Ascending aorta (tissue), 2 donors: ENCODE measurements at regions not wholly inside any gene's neighbourhood (a gene's known extent, or its start where the extent isn't known, plus 50 kb on each side); places are given as distances from the start of the nearest gene placed in this dataset.

Experiments used
- DNase-seq, 2 donors: peaks; one replicate each; pipeline ENCODE4 v3.0.0-alpha.2; 2019; ENCODE audit warnings: low spot score in 2 of 2
- H3K27ac ChIP-seq, 2 donors: fragments of 200-600 bp; sonication (generic); one replicate each; pipeline ENCODE4 v1.5.1; 2016 to 2017; ENCODE audit warnings: mild to moderate bottlenecking in 1 of 2
- H3K27me3 ChIP-seq: fragments of 200-600 bp; sonication (generic); one replicate; pipeline ENCODE4 v1.5.1; 2017
- H3K36me3 ChIP-seq, 2 donors: fragments of 200-600 bp; sonication (generic); one replicate each; pipeline ENCODE4 v1.5.1; 2016
- H3K4me1 ChIP-seq, 2 donors: fragments of 200-600 bp; sonication (generic); one replicate each; pipeline ENCODE4 v1.5.1; 2016 to 2017; ENCODE audit warnings: mild to moderate bottlenecking in 1 of 2
- H3K4me3 ChIP-seq, 2 donors: fragments of 200-600 bp; sonication (generic); one replicate each; pipeline ENCODE4 v1.5.1; 2016 to 2017; ENCODE audit warnings: mild to moderate bottlenecking in 1 of 2
- H3K9me3 ChIP-seq, 2 donors: fragments of 200-600 bp; sonication (generic); one replicate each; pipeline ENCODE4 v1.5.1; 2016
- CTCF ChIP-seq, 3 experiments: fragments of 200-600 bp in 2 of 3; fragments of 450-650 bp in 1 of 3; sonication (generic) in 2 of 3; IDR thresholded peaks; one replicate each; pipeline ENCODE4 v1.5.1; 2016 to 2019; ENCODE audit warnings: antibody characterized with exemption in 3 of 3, mild to moderate bottlenecking in 1 of 3, moderate library complexity in 1 of 3
- intact Hi-C: fragments of 100-400 bp; cut with DNase I; formaldehyde crosslinking; loops from one replicate; pipeline ENCODE4 v1.15.1; 2023

DNA sequence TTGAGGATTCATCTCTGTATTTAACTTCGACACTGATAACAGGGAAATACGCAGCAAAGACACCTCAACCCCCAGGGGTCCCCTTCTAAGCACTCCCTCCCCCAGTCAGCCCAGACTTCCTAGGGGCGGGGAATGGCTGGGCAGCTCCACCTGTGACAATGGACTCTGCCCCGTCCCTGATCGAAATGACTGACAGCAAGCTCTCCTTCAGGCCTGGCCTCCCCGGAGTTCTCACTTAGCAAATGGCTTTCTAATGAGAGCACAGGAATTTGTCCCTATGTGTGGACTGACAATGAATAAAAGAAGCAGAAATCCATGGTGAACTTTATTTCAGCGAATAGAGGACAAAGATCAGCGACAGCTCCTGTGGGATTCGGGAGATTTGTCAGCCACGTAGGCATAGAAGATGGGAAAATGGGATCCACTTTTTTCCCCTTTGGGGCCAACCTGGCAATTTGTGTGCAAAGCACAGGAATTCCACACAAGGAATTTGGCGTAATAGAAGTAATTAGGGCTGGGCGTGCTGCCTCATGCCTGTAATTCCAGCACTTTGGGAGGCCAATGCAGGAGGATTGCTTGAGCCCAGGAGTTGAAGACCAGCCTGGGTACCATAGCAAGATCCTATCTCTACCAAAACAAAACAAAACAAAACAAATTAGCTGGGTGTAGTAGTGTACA is 63.8 kb downstream of the TNFAIP2 start:
- intact Hi-C loops: no loop called here
- Histone ChIP-seq H3K36me3 (no peaks in the 10 kb centered on the region), H3K4me1 (peaks cover 0 to 3% of the 10 kb centered on the region in 2 donors), H3K27me3 (peaks cover 5% of the 10 kb centered on the region), H3K4me3 (no peak overlapping the region), H3K27ac (no peak overlapping the region), H3K9me3 (no peaks in the 10 kb centered on the region)
- no peak for DNase-seq
- no peak for TF ChIP-seq CTCF (IDR thresholded peaks at IDR 0.05)

GRCh38 chr14:103187911-103188310 is 64.7 kb downstream of the TNFAIP2 start:
- H3K4me1 ChIP-seq: peaks cover 0 to 3% of the 10 kb centered on the region in 2 donors
- peak in 1 of 2 donors; percentile 46 for DNase-seq
- H3K9me3 ChIP-seq: no peaks in the 10 kb centered on the region
- H3K27ac ChIP-seq: no peak overlapping the region
- H3K27me3 ChIP-seq: peaks cover 5% of the 10 kb centered on the region
- no peak overlapping the region for H3K4me3 ChIP-seq
- no peaks in the 10 kb centered on the region for H3K36me3 ChIP-seq
- intact Hi-C loops: no loop called here
- no peak for TF ChIP-seq CTCF (IDR thresholded peaks at IDR 0.05)

- Histone ChIP-seq H3K9me3 (no peaks in the 10 kb centered on the region), H3K36me3 (no peaks in the 10 kb centered on the region), H3K4me3 (peak overlapping the region; percentile 36 to 56), H3K27ac (no peak overlapping the region), H3K4me1 (peaks cover 0 to 3% of the 10 kb centered on the region in 2 donors), H3K27me3 (peaks cover 5% of the 10 kb centered on the region)
- peak in 1 of 2 donors; percentile 59 for DNase-seq
- intact Hi-C loops: no loop called here
- TF ChIP-seq CTCF (IDR thresholded peaks at IDR 0.05): peak in 1 of 3 experiments; percentile 22
Measured at GRCh38 chr14:103188810-103189480, 65.7 kb downstream of the TNFAIP2 start.

- Histone ChIP-seq H3K9me3 (no peaks in the 10 kb centered on the region), H3K4me1 (peaks cover 0 to 3% of the 10 kb centered on the region in 2 donors), H3K36me3 (no peaks in the 10 kb centered on the region), H3K27me3 (peaks cover 5% of the 10 kb centered on the region), H3K4me3 (peak overlapping the region; percentile 36 to 56), H3K27ac (no peak overlapping the region)
- DNase-seq: peak in 1 of 2 donors; percentile 40
- no peak for TF ChIP-seq CTCF (IDR thresholded peaks at IDR 0.05)
- intact Hi-C loops: no loop called here
Measured at GRCh38 chr14:103189481-103190470, 66.5 kb downstream of the TNFAIP2 start.

DNA sequence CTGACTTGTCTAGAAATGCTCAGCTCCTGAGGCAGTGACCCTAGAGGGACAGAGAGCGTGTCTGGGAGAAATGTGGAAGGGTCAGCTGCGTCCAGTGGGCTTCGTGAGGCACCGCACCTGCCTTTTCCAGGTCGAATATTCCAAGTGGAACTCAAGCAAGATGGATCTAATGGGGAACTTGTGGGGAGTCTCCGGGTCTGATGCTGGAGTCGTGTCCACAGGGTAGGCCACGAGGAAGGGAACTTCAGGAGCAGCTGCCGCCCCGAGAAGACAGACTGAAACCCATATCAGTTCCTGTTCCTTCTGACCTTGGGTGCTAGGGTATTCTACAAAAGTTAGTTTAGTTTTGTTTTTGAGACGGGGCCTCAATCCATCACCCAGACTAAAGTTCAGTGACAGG is 67.5 kb downstream of the TNFAIP2 start:
- Histone ChIP-seq H3K9me3 (no peaks in the 10 kb centered on the region), H3K27me3 (peaks cover 5% of the 10 kb centered on the region), H3K27ac (no peak overlapping the region), H3K4me1 (peaks cover 0 to 3% of the 10 kb centered on the region in 2 donors), H3K4me3 (no peak overlapping the region), H3K36me3 (no peaks in the 10 kb centered on the region)
- TF ChIP-seq CTCF (IDR thresholded peaks at IDR 0.05): no peak
- peak in 1 of 2 donors; percentile 33 for DNase-seq
- intact Hi-C loops: no loop called here
